DMS 273 (cell line): ENCODE measurements at regions not wholly inside any gene's neighbourhood (a gene's known extent, or its start where the extent isn't known, plus 50 kb on each side); places are given as distances from the start of the nearest gene placed in this dataset.

Experiments used
- DNase-seq: peaks from one replicate; lab custom pipeline; 2025; ENCODE audit not compliant: unreplicated experiment; lab: John Stamatoyannopoulos, UW

DNA sequence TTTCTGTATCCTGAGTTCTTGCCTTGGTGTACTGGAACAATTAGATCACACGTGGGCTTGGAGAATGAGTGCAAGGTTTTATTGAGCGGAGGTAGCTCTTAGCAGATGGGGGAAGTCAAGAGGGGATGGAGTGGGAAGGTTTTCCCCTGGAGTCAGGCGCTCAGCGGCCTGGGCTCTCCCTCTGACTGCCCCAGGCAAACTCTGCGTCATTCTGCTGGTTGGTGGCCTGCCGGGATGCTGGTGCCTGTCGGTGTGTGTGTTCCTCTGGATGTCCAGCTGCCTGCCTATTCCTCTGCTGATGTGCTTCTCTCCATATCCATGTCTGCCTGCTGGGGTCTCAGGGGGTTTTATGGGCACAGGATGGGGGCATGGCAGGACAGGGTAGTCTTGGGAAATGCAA is 111.0 kb downstream of the TRIB2 start:
- DNase-seq, result no peak

- DNase-seq, result peak; percentile 51
These were observed 112.2 kb downstream of the TRIB2 start for GRCh38 chr2:12828980-12829379.

DNA sequence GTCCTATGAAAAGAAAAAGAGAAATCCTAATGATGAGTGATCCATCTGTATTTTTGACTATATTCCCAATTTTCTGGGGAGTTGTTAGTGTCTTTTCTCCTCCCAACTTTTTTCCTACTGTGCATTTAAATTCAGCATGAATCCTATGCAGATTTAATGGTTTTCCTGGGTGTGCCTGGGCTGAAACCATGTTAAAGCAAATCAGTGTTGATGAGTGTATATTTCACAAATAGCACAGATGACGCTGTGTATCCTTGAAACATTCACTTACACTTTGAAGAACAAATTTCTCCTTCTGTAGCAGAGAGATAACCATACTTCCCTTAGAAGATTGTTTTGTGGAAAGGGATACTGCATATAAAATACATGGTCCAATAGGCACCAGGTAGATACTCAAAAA is 114.3 kb downstream of the TRIB2 start:
- no peak for DNase-seq

GRCh38 chr2:12834239-12834638 is 117.5 kb downstream of the TRIB2 start:
- DNase-seq, result no peak

GRCh38 chr2:12835733-12836132 is 119.0 kb downstream of the TRIB2 start:
- DNase-seq, result no peak

- DNase-seq, result no peak
These were observed 122.6 kb downstream of the TRIB2 start for GRCh38 chr2:12839339-12839738.

DNA sequence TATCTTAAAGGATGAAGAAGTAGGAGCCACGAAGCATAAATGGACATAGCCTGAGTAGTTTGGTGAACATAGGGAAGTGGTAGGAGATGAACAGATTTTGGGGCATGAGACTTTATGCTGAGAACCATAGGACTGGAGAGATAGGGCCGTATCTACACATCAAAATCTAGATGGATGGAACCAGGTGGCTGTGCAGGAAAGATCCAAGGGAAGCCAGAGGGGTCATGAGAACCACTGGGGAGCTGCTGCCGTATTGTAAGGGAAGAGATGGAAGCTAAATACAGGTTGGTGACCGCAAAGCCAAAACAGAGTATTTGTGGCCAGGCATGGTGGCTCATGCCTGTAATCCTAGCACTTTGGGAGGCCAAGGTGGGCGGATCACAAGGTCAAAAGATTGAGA is 124.3 kb downstream of the TRIB2 start:
- no peak for DNase-seq

GRCh38 chr2:12842917-12843316 is 126.2 kb downstream of the TRIB2 start:
- no peak for DNase-seq

DNA sequence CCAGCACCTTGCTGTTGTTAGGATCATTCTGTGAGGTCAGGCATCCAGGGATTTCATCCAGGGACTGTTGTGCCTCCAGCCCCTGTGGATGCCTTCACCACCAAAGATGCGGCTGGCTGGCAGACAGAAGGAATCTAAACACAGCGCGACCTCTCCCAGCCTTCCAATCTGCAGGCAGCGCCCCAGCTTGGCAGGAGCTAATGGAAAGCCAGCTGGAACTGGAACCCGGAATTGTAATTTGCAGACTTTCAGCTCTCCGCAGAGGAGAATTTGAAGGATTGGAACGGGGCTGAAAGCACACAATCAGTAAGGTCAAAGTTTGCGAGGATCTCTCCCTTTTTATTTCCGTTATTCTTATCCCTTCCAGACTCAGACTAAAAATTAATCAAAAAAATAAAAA is 127.8 kb downstream of the TRIB2 start:
- DNase-seq, result no peak

GRCh38 chr2:12847694-12848575 is 131.2 kb downstream of the TRIB2 start:
- no peak for DNase-seq

DNA sequence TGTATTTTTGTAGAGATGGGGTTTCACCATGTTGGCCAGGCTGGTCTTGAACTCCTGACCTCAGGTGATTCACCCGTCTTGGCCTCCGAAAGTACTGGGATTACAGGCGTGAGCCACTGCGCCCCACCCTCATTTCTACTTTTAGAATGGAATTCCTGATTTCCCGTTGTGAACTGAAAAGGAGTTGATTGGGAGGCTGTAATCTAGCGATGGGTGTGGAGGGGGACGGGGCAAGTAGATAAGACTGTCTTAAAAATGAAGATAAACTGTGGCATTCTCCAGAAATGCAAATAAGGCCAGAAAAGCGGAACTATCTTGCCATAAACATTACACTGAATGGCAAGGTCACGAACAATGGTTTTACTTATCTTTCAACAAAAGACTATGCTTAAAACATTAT is 135.4 kb downstream of the TRIB2 start:
- no peak for DNase-seq

DNA sequence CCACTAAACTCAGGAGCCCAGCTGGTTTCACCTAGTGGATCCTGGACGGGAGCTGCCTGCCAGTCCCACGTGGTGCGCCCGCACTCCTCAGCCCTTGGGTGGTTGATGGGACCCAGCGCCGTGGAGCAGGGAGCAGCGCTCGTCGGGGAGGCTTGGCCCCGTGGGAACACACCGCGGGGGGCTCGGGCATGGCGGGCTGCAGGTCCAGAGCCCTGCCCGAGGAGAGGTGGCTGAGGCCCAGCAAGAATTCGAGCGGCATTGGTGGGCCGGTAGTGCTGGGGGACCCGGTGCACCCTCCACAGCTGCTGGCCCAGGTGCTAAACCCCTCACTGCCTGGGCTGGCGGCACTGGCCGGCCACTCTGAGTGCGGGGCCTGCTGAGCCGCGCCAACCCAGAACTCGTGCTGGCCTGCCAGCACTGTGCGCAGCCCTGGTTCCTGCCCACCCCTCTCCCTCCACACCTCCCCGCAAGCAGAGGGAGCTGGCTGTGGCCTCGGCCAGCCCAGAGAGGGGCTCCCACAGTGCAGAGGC is 137.3 kb downstream of the TRIB2 start:
- no peak for DNase-seq

GRCh38 chr2:12855508-12855907 is 138.8 kb downstream of the TRIB2 start:
- no peak for DNase-seq

DNA sequence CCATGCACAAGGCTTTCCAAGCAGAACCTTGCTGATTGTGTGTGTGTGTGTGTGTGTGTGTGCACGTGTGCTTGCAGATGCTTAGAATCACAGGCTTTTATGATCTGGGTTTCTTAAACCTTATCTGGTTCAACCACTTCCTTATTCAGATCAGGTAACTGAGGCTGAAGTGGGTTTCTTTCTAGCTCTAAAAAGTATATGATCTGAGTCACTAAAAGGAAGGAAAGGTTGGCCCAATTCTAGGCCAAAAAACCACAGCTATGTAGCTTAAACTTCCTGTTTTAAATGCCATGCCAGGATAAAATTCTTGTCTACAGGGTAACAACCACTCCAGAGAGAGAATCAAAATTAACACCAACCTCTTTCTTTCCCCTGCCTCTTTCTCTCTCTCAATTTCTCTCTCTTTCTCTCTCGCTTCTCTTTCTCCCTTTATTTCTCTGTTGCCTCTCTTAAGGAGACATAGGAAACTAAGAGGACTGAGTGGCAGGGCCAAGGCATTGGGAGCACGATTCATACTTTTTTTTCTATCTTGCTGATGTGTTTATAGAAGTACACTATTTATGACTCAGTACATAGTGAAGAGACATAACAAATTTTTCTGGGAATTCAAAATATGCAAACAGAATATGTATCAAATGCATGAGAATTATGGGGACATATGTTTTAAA is 140.3 kb downstream of the TRIB2 start:
- no peak for DNase-seq

GRCh38 chr2:12857891-12858290 is 141.2 kb downstream of the TRIB2 start:
- no peak for DNase-seq

DNA sequence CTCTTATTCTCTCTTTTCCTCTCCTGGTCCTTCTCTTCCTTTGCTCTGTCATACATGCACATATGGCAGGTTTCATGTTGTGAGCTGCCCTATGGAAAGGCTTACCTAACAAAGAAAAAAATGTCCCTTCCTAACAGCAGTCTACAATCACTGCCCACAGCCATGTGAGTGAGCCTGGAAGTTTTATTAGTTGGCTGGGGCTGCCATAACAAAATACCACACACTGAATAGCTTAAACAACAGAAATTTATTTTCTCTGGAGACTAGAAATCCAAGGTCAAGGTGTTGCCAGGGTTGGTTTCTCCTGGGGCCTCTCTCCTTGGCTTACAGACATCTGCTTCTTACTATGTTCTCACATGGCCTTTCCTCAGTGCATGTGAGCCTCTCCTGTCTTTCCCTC is 142.1 kb downstream of the TRIB2 start:
- DNase-seq, result no peak

- no peak for DNase-seq
These were observed 144.7 kb downstream of the TRIB2 start for GRCh38 chr2:12861344-12861930.

DNA sequence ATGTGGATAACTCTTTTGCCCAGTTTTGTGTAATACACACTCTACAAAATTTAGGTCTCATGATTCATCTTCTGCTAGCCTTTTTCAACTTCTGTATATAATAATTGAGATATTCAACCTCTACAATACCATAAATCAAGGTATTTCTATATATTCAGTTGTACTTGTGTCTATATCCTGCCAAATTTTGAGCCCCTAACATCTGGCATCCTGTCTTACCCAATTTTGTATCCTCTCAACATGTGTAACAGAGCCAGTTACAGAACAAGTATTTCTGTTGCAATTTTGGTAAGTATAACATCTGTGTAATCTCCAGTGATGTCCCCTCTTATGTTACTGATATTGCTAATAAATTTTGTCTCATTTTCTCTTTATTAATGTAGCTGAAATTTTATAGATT is 145.8 kb downstream of the TRIB2 start:
- DNase-seq, result no peak

DNA sequence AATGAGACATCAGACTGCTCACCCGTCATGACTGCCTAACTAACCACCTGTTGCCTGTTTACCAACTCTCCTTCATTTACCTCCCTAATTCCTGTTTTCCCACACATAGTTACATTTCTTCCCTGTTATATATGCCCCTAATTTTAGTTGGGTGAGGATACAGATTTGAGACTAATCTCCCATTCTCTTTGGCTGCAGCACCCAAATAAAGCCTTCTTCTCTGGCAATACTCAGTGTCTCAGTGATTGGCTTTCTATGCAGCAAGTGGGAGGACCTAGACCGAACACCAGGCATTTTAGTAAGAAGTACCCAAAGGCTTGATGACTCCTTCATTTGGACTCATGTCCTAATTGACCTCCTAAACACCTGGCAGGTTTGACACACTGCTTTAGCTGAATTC is 147.2 kb downstream of the TRIB2 start:
- DNase-seq, result no peak

DNA sequence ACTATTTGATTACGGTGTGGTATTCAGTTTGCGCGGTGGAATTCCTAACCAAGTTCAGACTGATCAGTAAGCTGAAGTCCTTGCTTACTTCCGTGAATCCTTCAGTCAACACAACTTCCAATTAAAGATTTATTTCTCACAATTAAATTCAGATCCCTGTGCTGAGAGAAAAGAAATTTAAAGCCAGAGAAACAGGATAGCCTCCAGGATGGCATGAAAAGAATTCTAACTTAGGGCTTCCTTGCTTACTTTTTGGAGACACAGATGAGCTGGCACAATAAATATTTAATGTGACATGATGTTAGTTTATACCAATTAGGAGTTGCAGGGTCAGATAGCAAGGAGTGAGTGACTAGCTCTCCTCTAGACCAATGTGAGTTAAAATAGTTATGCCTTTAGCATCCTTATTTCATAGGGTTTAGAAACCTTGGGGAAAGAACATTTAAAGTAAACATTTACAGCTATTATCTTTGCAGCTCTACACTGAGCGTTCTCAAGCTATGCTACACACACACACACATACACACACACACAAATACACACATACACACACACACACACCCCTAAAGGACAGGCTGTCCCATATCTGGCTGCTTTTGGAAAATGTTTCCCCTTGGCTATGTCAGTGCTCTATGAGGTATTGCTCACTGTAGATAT is 151.0 kb downstream of the TRIB2 start:
- DNase-seq, result no peak

- no peak for DNase-seq
These were observed 154.0 kb downstream of the TRIB2 start for GRCh38 chr2:12870692-12871091.
